Activated naive CD4-positive, alpha-beta T cell treated with anti-CD3 and anti-CD28 coated beads, Interleukin-2, amount 50 U/mL, for 72 hours (primary cell): ENCODE measurements at regions not wholly inside any gene's neighbourhood (a gene's known extent, or its start where the extent isn't known, plus 50 kb on each side); places are given as distances from the start of the nearest gene placed in this dataset.
A peak's percentile ranks its signal among the peaks of the same experiment; 100 is the strongest.
"Not testable (repeated sequence)": the region's sequence is repeated elsewhere in the genome, so short reads cannot be mapped to it uniquely, and the experiment has no call there.

Source experiments
- ATAC-seq, 2 donors: fragments of 150-1000 bp; cut with Tn5 transposase; 2 replicates each; pipeline ENCODE4 v1.10.0; 2021; ENCODE audit warnings: mild to moderate bottlenecking in 2 of 2, moderate library complexity in 2 of 2
- DNase-seq, 2 donors: peaks; one replicate each; pipeline ENCODE4 v3.0.0; 2021 to 2022; ENCODE audit warnings: low spot score in 2 of 2
- H3K27ac Mint-ChIP-seq, 2 donors: one replicate each; pipeline ENCODE4 v1.8.0; 2022; ENCODE audit warnings: mild to moderate bottlenecking in 2 of 2, mixed read lengths in 2 of 2
- H3K36me3 Mint-ChIP-seq, 2 donors: one replicate each; pipeline ENCODE4 v1.8.0; 2022; ENCODE audit warnings: mixed read lengths in 2 of 2
- H3K9me3 Mint-ChIP-seq, 2 donors: one replicate each; pipeline ENCODE4 v1.8.0; 2022; ENCODE audit warnings: mixed read lengths in 2 of 2

DNA sequence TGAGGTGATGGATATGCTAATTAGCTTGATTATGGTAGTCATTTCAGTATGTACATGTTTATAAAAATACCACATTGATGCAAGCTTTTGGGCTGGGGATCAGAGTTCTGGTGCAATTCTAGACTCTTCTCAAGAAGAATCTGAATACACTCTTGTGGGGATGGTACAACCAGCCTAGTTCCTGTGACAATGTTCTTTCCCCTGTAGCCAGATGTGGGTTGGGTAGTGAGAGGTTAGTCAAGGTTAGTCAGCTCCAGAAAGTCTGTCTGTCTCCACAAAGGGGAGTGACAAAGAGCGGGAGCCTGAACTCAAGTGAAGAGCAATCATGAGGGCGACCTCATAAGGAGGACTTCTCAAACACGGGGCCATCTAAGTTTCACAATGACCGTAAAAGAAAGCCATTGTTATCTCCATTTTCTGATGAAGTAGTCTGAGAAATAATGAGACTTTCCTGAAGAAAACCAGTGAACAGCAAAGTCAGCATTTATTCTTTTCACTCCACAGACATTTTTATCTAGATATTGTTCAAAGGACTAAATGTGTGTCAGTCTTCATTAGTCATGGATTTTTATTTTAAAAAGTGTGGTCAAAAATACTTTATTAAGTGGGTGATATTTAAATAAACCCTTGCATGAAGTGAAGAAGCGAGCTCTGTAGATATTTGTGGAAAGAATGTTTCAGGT, 209.5 kb downstream of the SPATA31A6 start:
- peak; percentile 77 to 90 for ATAC-seq
- not testable (repeated sequence) for H3K9me3 Mint-ChIP-seq, H3K27ac Mint-ChIP-seq, DNase-seq, H3K36me3 Mint-ChIP-seq

DNA sequence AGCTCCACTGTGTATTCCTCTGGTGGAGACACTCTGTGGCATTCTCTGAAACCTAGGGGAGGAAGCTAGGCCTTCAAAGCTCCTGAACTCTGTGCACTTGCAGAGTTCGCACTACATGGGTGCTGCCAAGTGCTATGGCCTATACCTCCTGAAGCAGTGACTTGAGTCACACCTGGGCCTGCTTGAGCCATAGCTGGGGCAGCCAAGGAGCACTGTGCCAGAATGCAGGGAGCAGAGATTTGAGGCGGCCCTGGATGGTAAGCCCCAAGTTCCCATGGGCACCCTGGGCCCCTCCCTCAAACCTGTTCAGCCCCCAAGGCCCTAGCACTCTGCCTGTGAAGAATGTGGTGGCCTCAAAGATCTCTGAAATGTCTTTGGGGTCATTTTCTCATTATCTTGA, 212.9 kb downstream of the SPATA31A6 start:
- no peaks in the 10 kb centered on the region for H3K9me3 Mint-ChIP-seq
- H3K36me3 Mint-ChIP-seq, result no peaks in the 10 kb centered on the region
- ATAC-seq (no peak), DNase-seq (no peak)
- H3K27ac Mint-ChIP-seq, result no peak overlapping the region

- not testable (repeated sequence) for DNase-seq, H3K9me3 Mint-ChIP-seq, H3K36me3 Mint-ChIP-seq, H3K27ac Mint-ChIP-seq
- peak; percentile 51 to 69 for ATAC-seq
Observed at GRCh38 chr9:42397336-42397735, 213.9 kb downstream of the SPATA31A6 start.

DNA sequence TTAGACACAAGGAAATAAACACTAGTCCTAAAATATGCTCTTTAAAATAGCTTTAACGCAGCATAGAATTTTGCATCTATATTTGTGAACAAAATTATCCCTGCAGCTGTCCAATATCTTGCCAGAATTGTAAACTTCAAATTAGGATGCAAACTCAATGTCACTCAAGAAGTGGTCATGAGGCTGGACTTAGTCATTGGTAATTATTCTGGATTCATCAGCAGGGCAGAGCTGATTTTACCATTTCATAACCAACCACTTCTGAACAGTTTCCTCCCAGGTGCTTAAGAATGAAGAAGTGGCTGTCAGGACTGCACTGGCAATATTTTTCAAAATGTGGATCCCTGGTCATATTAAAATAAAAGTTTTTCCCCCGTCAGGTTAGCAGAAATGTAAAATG, 219.5 kb downstream of the SPATA31A6 start:
- not testable (repeated sequence) for H3K36me3 Mint-ChIP-seq, DNase-seq, ATAC-seq, H3K27ac Mint-ChIP-seq, H3K9me3 Mint-ChIP-seq

DNA sequence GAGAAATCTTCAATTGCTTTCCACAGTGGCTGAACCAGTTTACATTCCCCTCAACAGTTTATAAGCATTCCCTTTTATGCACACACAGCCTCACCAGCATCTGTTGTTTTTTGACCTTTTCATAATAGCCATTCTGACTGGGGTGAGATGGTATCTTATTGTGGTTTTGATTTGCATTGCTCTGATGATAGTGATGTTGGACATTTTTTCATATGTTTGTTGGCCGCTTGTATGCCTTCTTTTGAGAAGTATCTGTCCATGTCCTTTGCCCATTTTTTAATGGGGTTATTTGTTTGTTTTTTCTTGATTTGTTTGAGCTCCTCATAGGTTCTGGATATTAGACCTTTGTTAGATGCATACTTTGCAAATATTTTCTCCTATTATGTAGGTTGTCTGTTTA, 226.1 kb downstream of the SPATA31A6 start:
- ATAC-seq, H3K36me3 Mint-ChIP-seq, H3K27ac Mint-ChIP-seq, DNase-seq, H3K9me3 Mint-ChIP-seq: not testable (repeated sequence)

GRCh38 chr9:42412354-42412753, 228.9 kb downstream of the SPATA31A6 start:
- not testable (repeated sequence) for H3K36me3 Mint-ChIP-seq, H3K27ac Mint-ChIP-seq, DNase-seq, H3K9me3 Mint-ChIP-seq, ATAC-seq

GRCh38 chr9:42414865-42415264, 231.4 kb downstream of the SPATA31A6 start:
- not testable (repeated sequence) for H3K9me3 Mint-ChIP-seq, DNase-seq, ATAC-seq, H3K36me3 Mint-ChIP-seq, H3K27ac Mint-ChIP-seq

DNA sequence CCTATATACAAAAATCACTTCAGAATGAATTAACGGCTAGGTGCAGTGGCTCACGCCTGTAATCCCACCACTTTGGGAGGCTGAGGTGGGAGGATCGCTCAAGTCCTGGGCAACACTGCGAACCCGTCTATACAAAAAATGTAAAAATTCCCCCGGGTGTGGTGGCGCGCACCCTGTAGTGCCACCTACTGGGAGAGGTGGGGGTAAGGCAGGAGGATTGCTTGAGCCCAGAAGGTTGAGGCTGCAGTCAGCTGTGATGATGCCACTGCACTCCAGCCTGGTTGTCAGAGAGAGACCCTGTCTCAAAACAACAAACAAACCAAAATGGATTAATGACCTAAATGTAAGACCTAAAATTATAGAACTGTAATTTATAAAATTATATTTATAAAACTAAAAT, 236.2 kb downstream of the SPATA31A6 start:
- ATAC-seq, result peak in 1 of 2 donors; percentile 40
- DNase-seq, H3K27ac Mint-ChIP-seq, H3K9me3 Mint-ChIP-seq, H3K36me3 Mint-ChIP-seq: not testable (repeated sequence)

DNA sequence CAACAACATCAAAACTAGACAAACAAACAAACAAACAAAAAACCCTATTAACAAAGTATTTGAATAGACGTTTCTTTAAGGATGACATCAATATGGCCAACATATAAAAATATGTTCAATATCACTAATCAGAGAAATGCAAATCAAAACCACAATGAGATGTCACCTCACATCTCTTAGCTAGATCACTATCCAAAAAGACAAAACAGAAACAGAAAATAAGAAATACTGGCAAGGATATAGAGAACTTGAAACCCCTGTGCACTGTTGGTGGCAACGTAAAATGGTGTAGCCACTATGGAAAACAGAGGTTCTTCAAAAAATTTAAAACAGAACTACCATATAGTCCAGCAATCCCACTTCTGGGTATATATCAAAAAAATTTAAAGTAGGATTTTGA, 236.9 kb downstream of the SPATA31A6 start:
- H3K27ac Mint-ChIP-seq, DNase-seq, ATAC-seq, H3K36me3 Mint-ChIP-seq, H3K9me3 Mint-ChIP-seq: not testable (repeated sequence)

DNA sequence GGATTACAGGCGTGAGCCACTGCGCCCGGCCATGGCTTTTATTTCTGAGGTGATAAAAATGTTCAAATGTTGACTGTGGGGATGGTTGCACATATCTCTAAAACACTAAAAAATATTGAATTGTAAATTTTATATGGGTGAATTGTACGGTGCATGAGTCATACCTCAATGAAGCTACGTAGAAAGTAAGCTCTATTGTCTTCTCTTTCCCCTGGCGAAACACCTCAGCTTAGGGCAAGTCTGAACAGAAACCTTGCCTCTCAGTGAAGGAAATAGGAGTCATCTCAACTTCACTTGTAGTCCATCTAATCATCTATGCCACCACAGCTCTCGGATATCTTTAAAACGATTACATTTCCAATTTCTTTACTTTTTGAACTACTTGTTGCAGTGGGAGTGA, 238.2 kb downstream of the SPATA31A6 start:
- not testable (repeated sequence) for ATAC-seq, DNase-seq, H3K27ac Mint-ChIP-seq, H3K9me3 Mint-ChIP-seq, H3K36me3 Mint-ChIP-seq

- not testable (repeated sequence) for H3K27ac Mint-ChIP-seq, H3K9me3 Mint-ChIP-seq
Observed at GRCh38 chr9:42430674-42431615, 247.5 kb downstream of the SPATA31A6 start.

DNA sequence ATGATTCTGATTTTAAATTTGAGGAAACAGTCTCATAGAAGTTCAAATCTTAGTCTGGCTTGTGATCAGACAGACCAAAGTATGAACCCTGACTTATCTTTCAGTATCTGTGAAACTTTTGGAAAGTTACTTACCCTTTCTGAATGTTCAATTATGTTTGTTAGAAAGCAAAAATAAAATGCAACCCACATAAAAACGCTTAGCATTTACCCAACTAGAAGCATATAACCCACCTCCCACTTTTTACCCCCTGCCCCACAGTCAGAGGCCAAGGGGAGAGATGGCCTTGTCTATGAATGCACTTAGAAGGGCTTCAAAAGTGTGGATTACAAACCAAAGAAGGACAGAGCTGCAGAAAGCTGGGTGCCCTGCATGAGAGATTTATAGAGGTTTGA, 248.2 kb downstream of the SPATA31A6 start:
- not testable (repeated sequence) for DNase-seq, H3K9me3 Mint-ChIP-seq, H3K36me3 Mint-ChIP-seq, ATAC-seq, H3K27ac Mint-ChIP-seq

More at GRCh38 chr9:42430674-42431615, 247.5 kb downstream of the SPATA31A6 start:
- not testable (repeated sequence) for DNase-seq, ATAC-seq, H3K36me3 Mint-ChIP-seq

- ATAC-seq, H3K27ac Mint-ChIP-seq, DNase-seq, H3K9me3 Mint-ChIP-seq, H3K36me3 Mint-ChIP-seq: not testable (repeated sequence)
Observed at GRCh38 chr9:42434844-42435714, 251.6 kb downstream of the SPATA31A6 start.

DNA sequence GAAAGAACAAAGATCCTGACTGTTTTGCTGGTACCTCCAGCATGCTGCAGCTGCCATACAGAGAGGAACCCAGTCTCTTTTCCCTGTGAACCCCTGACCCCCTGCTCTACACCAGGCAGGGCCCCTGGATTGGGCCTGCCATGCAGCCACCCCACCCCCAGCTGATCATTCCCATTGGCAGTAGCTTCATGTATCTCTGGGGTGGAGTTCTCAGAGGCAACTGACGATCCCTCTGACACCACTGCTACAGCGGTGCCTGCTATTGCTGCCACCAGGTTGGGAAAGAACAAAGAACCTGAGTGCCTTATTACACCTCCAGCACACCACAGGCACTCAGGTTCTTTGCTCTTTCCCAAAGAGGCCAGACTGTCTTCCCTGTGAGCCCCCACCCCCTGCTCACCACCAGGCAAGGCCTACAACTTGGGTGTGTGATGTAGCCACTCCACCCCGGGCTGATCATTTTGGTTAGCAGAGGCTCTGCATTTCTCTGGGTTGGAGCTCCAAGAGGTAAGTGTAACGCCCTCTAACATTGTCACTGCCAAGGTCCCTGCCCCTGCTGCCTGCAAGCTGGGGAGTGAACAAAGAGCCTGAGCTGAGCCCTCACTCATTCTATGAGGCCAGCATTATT, 252.4 kb downstream of the SPATA31A6 start:
- not testable (repeated sequence) for H3K27ac Mint-ChIP-seq, ATAC-seq, DNase-seq, H3K9me3 Mint-ChIP-seq, H3K36me3 Mint-ChIP-seq

DNA sequence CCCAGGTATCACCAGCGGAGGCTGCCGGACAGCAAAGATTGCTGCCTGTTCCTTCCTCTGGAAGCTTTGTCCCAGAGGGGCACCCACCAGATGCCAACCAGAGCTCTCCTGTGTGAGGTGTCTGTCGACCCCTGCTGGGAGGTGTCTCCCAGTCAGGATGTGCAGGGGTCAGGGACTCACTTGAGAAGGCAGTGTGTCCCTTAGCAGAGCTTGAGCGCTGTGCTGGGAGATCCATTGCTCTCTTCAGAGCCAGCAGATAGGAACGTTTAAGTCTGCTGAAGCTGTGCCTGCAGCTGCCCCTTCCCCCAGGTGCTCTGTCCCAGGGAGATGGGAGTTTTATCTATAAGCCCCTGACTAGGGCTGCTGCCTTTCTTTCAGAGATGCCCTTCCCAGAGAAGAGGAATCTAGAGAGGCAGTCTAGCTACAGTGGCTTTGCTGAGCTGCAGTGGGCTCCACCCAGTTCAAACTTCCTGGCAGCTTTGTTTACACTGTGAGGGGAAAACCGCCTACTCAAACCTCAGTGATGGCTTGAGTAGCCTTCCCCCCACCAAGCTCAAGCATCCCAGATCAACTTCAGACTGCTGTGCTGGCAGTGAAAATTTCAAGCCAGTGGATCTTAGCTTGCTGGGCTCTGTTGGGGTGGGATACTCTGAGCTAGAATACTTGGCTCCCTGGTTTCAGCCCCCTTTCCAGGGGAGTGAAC, 253.7 kb downstream of the SPATA31A6 start:
- not testable (repeated sequence) for H3K9me3 Mint-ChIP-seq, H3K27ac Mint-ChIP-seq, H3K36me3 Mint-ChIP-seq, ATAC-seq, DNase-seq

DNA sequence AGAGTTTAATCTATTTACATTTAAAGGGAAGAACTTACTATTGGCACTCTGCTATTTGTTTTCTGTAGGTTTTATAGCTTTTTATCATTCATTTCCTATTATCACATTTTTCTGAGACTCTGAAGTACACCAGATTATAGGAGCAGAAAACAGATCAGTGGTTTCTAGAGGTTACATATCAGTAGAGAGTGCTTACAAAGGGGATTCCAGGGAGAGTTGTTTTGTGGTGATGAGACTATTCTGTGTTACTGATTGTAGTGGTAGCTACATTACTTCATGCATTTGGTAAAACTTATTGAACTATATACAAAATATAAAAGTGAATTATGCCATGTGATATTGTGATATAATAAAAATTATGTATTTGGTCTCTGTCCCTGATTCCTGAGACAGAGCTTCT, 259.2 kb downstream of the SPATA31A6 start:
- H3K36me3 Mint-ChIP-seq, DNase-seq, H3K27ac Mint-ChIP-seq, ATAC-seq, H3K9me3 Mint-ChIP-seq: not testable (repeated sequence)
